HCT116 (cell line): ENCODE measurements at regions not wholly inside any gene's neighbourhood (a gene's known extent, or its start where the extent isn't known, plus 50 kb on each side); places are given as distances from the start of the nearest gene placed in this dataset.

Experiments used
- ATAC-seq: fragments of 200-7000 bp; cut with Tn5 transposase; 2 replicates; pipeline ENCODE4 v1.9.1; 2020; ENCODE audit warnings: mild to moderate bottlenecking, moderate library complexity
- BruUV-seq: library from RNA; stranded (reverse); fragments of 400-500 nt; replicated peaks from 2 replicates; lab custom pipeline; 2021; lab: Mats Ljungman, UMichigan
- CTCF ChIA-PET: fragments of 300-600 bp; sonication (Branson Sonifier 250); formaldehyde crosslinking; loops from one replicate; lab custom pipeline; 2021; ENCODE audit warnings: antibody characterized with exemption; lab: Charles Lee
- POLR2A ChIA-PET: fragments of 300-600, 350-600 bp; sonication (Branson Sonifier 250); formaldehyde crosslinking; loops from one replicate; lab custom pipeline; 2021; ENCODE audit warnings: antibody characterized with exemption; lab: Charles Lee
- RAD21 ChIA-PET, 2 experiments: fragments of 300-600 bp; sonication (Branson Sonifier 250); formaldehyde crosslinking; loops; one replicate each; lab custom pipeline; 2023; ENCODE audit warnings: low total read pairs in 2 of 2; ENCODE audit not compliant: uncharacterized antibody in 2 of 2, unreplicated experiment in 2 of 2, low non-redundant PET in 1 of 2; lab: Charles Lee
- DNase-seq: peaks from one replicate; pipeline ENCODE4 v3.0.0-alpha.2; 2010; ENCODE audit warnings: low read depth, low spot score
- H2AFZ ChIP-seq: fragments of 200-600 bp; shearing (Covaris generic), sonication (generic); 2 replicates; pipeline ENCODE4 v1.6.1; 2017; ENCODE audit warnings: low read depth, mixed run types, mixed read lengths, antibody characterized with exemption, low read length; ENCODE audit not compliant: poor library complexity, severe bottlenecking
- H3K27ac ChIP-seq: 2 replicates; pipeline ENCODE4 v1.5.1; 2012; ENCODE audit warnings: low read depth, low read length
- H3K27me3 ChIP-seq: fragments of 200-600 bp; sonication (generic); 2 replicates; pipeline ENCODE4 v1.6.1; 2016; ENCODE audit warnings: mixed run types, low read length, mixed read lengths; ENCODE audit not compliant: insufficient read depth
- H3K36me3 ChIP-seq, 2 experiments: fragments of 200-500 bp in 1 of 2; fragments of 200-600 bp in 1 of 2; sonication (Bioruptor generic) in 1 of 2; sonication (generic) in 1 of 2; 2 replicates each; pipeline versions ENCODE4 v1.5.1 to v1.6.1; 2014 to 2016; ENCODE audit warnings: low read length in 2 of 2, inconsistent platforms in 1 of 2, mixed read lengths in 1 of 2, mixed run types in 1 of 2; ENCODE audit not compliant: insufficient read depth in 2 of 2, control insufficient read depth in 1 of 2
- H3K4me1 ChIP-seq, 2 experiments: fragments of 200-600 bp in 1 of 2; sonication (generic) in 1 of 2; 2 replicates each; pipeline versions ENCODE4 v1.5.1 to v1.6.1; 2012 to 2017; ENCODE audit warnings: low read length in 2 of 2, inconsistent platforms in 1 of 2, mild to moderate bottlenecking in 1 of 2, mixed read lengths in 1 of 2, mixed run types in 1 of 2, moderate library complexity in 1 of 2; ENCODE audit not compliant: insufficient read depth in 2 of 2, control insufficient read depth in 1 of 2
- H3K4me2 ChIP-seq: fragments of 200-600 bp; sonication (generic); 2 replicates; pipeline ENCODE4 v1.6.1; 2017; ENCODE audit warnings: mixed run types, low read length, mixed read lengths
- H3K4me3 ChIP-seq, 2 experiments: fragments of 200-600 bp in 1 of 2; sonication (generic) in 1 of 2; replicated peaks in 1 of 2; 2 replicates each; pipeline ENCODE4 v1.5.1; 2011 to 2016; ENCODE audit warnings: low read length in 2 of 2, control low read depth in 1 of 2, low read depth in 1 of 2, mild to moderate bottlenecking in 1 of 2, mixed read lengths in 1 of 2, mixed run types in 1 of 2
- H3K79me2 ChIP-seq: fragments of 200-600 bp; sonication (generic); 2 replicates; pipeline ENCODE4 v1.6.1; 2017; ENCODE audit warnings: mild to moderate bottlenecking, mixed run types, low read length, moderate library complexity, mixed read lengths; ENCODE audit not compliant: insufficient read depth
- H3K9ac ChIP-seq: fragments of 200-600 bp; sonication (generic); 2 replicates; pipeline ENCODE4 v1.6.1; 2016; ENCODE audit warnings: low read length, mixed read lengths
- H3K9me2 ChIP-seq: fragments of 200-600 bp; sonication (generic), shearing (Covaris generic); 2 replicates; pipeline ENCODE4 v1.6.1; 2017; ENCODE audit warnings: mixed run types, mild to moderate bottlenecking, moderate library complexity; ENCODE audit not compliant: insufficient read depth
- H3K9me3 ChIP-seq, 2 experiments: fragments of 200-500 bp in 1 of 2; fragments of 200-600 bp in 1 of 2; sonication (Bioruptor generic) in 1 of 2; sonication (generic) in 1 of 2; 2 replicates each; pipeline ENCODE4 v1.6.1; 2014 to 2017; ENCODE audit warnings: low read length in 2 of 2, mixed read lengths in 2 of 2, inconsistent platforms in 1 of 2, low read depth in 1 of 2, mild to moderate bottlenecking in 1 of 2, mixed run types in 1 of 2, moderate library complexity in 1 of 2; ENCODE audit not compliant: control insufficient read depth in 1 of 2, insufficient read depth in 1 of 2
- H4K20me1 ChIP-seq: fragments of 200-600 bp; sonication (generic), shearing (Covaris generic); 2 replicates; pipeline ENCODE4 v1.6.1; 2017; ENCODE audit warnings: mixed run types, mild to moderate bottlenecking, moderate library complexity; ENCODE audit not compliant: insufficient read depth
- CEBPB ChIP-seq: IDR thresholded peaks from 2 replicates; pipeline ENCODE4 v1.6.1; 2012; ENCODE audit warnings: low read depth
- EGR1 ChIP-seq: IDR thresholded peaks from 2 replicates; pipeline ENCODE4 v1.6.1; 2012; ENCODE audit warnings: low read depth
- ELF1 ChIP-seq: IDR thresholded peaks from 2 replicates; pipeline ENCODE4 v1.6.1; 2012; ENCODE audit warnings: low read depth, borderline replicate concordance
- EZH2 ChIP-seq: fragments of 200-600 bp; sonication (generic); IDR thresholded peaks from 2 replicates; pipeline ENCODE4 v1.6.1; 2017; ENCODE audit warnings: antibody characterized with exemption, mixed run types
- FOSL1 ChIP-seq: IDR thresholded peaks from 2 replicates; pipeline ENCODE4 v1.6.1; 2012; ENCODE audit warnings: low read depth
- intact Hi-C: fragments of 100-400 bp; cut with micrococcal nuclease; formaldehyde crosslinking; loops from 2 replicates; pipeline ENCODE4 v1.10.0; 2022

DNA sequence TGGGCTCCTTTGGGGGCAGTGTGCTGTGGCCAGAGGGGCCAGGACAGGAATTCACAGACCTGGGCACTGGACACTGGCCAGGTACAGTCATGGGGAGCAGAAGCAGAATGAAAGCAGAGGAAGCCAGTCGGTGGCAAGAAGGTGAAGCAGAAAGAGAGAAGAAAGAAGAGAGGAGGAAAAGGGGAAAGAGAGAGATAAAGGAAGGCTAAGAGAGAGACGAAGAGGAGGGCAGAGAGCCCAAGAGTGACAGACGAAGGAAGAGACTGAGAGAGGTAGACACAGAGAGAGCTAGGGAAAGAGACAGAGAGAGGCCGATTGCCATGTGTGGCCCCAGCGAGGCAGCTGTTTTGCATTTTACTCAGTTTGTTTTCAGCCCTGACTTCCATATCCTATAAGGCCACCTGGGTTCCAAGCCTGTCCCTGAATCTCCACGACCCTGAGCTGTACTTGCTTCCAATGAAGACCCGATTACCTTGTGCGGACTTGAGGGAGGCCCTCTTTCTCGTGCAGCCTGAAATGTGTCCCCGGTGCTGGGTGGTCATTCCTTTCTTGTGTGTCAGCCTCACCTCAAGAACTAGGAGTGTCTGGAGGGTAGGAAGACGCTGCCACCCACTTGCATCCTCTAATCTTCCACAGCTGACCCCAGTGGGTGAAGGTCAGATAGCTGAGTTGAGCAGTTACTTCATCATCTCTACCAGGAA, 73.9 kb downstream of the LSM3 start:
- H3K4me3 ChIP-seq: no peak overlapping the region
- H3K9ac ChIP-seq: no peak overlapping the region
- RAD21 ChIA-PET: no interaction called here
- POLR2A ChIA-PET: no interaction called here
- BruUV-seq: no TSS peak
- no peaks in the 10 kb centered on the region for H3K9me3 ChIP-seq
- H3K4me2 ChIP-seq: no peak overlapping the region
- no peaks in the 10 kb centered on the region; the same call in 1 of the 2 replicates for H3K27me3 ChIP-seq
- intact Hi-C loops: no loop called here
- no peaks in the 10 kb centered on the region for H3K9me2 ChIP-seq
- TF ChIP-seq EZH2 (no peak), ELF1 (no peak), FOSL1 (no peak)
- ATAC-seq: no peak
- H3K4me1 ChIP-seq: peaks cover 0 to 13% of the 10 kb centered on the region in 2 experiments; a peak in 1 of 4 replicates
- no peaks in the 10 kb centered on the region for H3K36me3 ChIP-seq
- DNase-seq: no peak
- CTCF ChIA-PET: interaction anchor here (1.7 kb wide), 1 partner anchor 9 kb away, joined by 6 read pairs; no protein-coding TSS in a partner anchor
- H4K20me1 ChIP-seq: no peaks in the 10 kb centered on the region
- no peak overlapping the region for H2AFZ ChIP-seq
- no peak overlapping the region for H3K27ac ChIP-seq
- H3K79me2 ChIP-seq: no peaks in the 10 kb centered on the region

DNA sequence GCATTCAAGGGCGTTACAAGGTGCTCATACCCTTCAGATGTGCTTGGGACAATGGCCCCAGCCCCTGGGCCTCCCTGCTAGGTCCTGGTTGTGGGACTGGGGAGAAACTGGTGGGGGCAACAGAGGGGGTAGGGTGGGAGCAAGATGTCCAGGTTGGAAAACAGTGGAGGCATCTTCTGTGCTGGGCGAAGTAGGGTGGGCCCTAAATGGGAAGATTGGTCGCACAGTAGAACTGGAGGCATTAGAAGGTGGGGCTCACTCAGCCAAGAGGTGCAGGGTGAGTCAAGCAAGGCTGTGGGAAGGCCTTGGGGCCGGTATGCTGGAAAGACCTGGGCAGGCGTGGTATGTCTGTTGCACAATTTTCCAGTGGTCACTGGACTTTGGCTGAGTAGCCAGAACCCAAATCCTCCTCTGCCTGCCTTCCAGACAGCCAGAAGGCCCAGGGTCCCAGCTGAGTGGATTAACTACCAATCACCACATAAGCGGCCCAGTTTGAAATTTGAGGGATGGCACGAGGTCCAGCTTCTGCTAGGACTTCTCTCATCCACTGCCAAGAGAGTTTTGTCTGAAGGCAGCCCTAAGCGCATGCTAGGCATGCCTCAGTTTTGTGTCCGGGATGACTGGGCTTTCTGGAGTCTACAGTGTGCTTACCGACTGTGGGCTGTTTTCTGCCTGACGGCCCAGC, 74.5 kb downstream of the LSM3 start:
- Histone ChIP-seq H4K20me1 (no peaks in the 10 kb centered on the region), H3K9me2 (no peaks in the 10 kb centered on the region), H3K4me2 (no peak overlapping the region), H3K79me2 (no peaks in the 10 kb centered on the region), H3K4me1 (peaks cover 0 to 13% of the 10 kb centered on the region in 2 experiments; a peak in 1 of 4 replicates), H3K9ac (no peak overlapping the region), H3K27ac (no peak overlapping the region), H3K4me3 (no peak overlapping the region), H3K9me3 (no peaks in the 10 kb centered on the region), H2AFZ (no peak overlapping the region), H3K36me3 (no peaks in the 10 kb centered on the region), H3K27me3 (no peaks in the 10 kb centered on the region)
- ChIA-PET CTCF (interaction anchor here (1.7 kb wide), 1 partner anchor 8 kb away, joined by 6 read pairs; no protein-coding TSS in a partner anchor), RAD21 (no interaction called here), POLR2A (no interaction called here)
- no peak for ATAC-seq
- TF ChIP-seq EGR1 (no peak), CEBPB (0 out of 2 replicates have a peak, but pooled peaks have one; percentile 31)
- no peak for DNase-seq
- BruUV-seq: no TSS peak
- intact Hi-C loops: no loop called here
